ENCODE measurements at regions not wholly inside any gene's neighbourhood (a gene's known extent, or its start where the extent isn't known, plus 50 kb on each side); places are given as distances from the start of the nearest gene placed in this dataset.

- H3K36me3 Mint-ChIP-seq (ENCODE audit: insufficient read depth in 2 of 2): no peaks in the 10 kb centered on the region
- no peak overlapping the region for H3K4me3 Mint-ChIP-seq
- no peaks in the 10 kb centered on the region for H3K27me3 Mint-ChIP-seq (ENCODE audit: low read depth)
- peaks cover 0 to under 1% of the 10 kb centered on the region in 2 donors for H3K9me3 Mint-ChIP-seq
- ATAC-seq (replicated peaks in 1 of 2) (no peak), DNase-seq (no peak)
- H3K4me1 Mint-ChIP-seq (ENCODE audit: low read depth): no peaks in the 10 kb centered on the region
- no peak overlapping the region for H3K27ac Mint-ChIP-seq
Observed at GRCh38 chr2:188199716-188200128, 92.0 kb upstream of the GULP1 start.

GRCh38 chr2:188201639-188202038 is 90.0 kb upstream of the GULP1 start:
- H3K36me3 Mint-ChIP-seq (ENCODE audit: insufficient read depth in 2 of 2): no peaks in the 10 kb centered on the region
- peaks cover 0 to 2% of the 10 kb centered on the region in 2 donors for H3K9me3 Mint-ChIP-seq
- no peak overlapping the region for H3K4me3 Mint-ChIP-seq
- no peak for ATAC-seq (replicated peaks in 1 of 2)
- DNase-seq: no peak
- no peaks in the 10 kb centered on the region for H3K4me1 Mint-ChIP-seq (ENCODE audit: low read depth)
- H3K27me3 Mint-ChIP-seq (ENCODE audit: low read depth): no peaks in the 10 kb centered on the region
- H3K27ac Mint-ChIP-seq: no peak overlapping the region

- Mint-ChIP-seq H3K27ac (no peak overlapping the region), H3K36me3 (ENCODE audit: insufficient read depth in 2 of 2) (no peaks in the 10 kb centered on the region), H3K4me1 (ENCODE audit: low read depth) (no peaks in the 10 kb centered on the region), H3K4me3 (no peak overlapping the region), H3K9me3 (peaks cover 0 to 2% of the 10 kb centered on the region in 2 donors), H3K27me3 (ENCODE audit: low read depth) (no peaks in the 10 kb centered on the region)
- DNase-seq (no peak), ATAC-seq (replicated peaks in 1 of 2) (no peak)
Observed at GRCh38 chr2:188202777-188203176, 88.9 kb upstream of the GULP1 start.

- DNase-seq (no peak), ATAC-seq (replicated peaks in 1 of 2) (no peak)
- Mint-ChIP-seq H3K36me3 (ENCODE audit: insufficient read depth in 2 of 2) (no peaks in the 10 kb centered on the region), H3K9me3 (peaks cover 0 to 2% of the 10 kb centered on the region in 2 donors), H3K4me3 (no peak overlapping the region), H3K27me3 (ENCODE audit: low read depth) (no peaks in the 10 kb centered on the region), H3K4me1 (ENCODE audit: low read depth) (no peaks in the 10 kb centered on the region), H3K27ac (no peak overlapping the region)
Observed at GRCh38 chr2:188203776-188204175, 87.9 kb upstream of the GULP1 start.

GRCh38 chr2:188204824-188205223 is 86.8 kb upstream of the GULP1 start:
- peaks cover 4 to 5% of the 10 kb centered on the region in 2 donors for H3K9me3 Mint-ChIP-seq
- no peaks in the 10 kb centered on the region for H3K4me1 Mint-ChIP-seq (ENCODE audit: low read depth)
- no peak for DNase-seq
- no peak overlapping the region for H3K4me3 Mint-ChIP-seq
- H3K27ac Mint-ChIP-seq: no peak overlapping the region
- no peak for ATAC-seq (replicated peaks in 1 of 2)
- H3K27me3 Mint-ChIP-seq (ENCODE audit: low read depth): no peaks in the 10 kb centered on the region
- H3K36me3 Mint-ChIP-seq (ENCODE audit: insufficient read depth in 2 of 2): no peaks in the 10 kb centered on the region

- Mint-ChIP-seq H3K9me3 (peaks cover 4 to 5% of the 10 kb centered on the region in 2 donors), H3K4me3 (no peak overlapping the region), H3K27me3 (ENCODE audit: low read depth) (no peaks in the 10 kb centered on the region)
Observed at GRCh38 chr2:188207554-188207953, 84.1 kb upstream of the GULP1 start.

GRCh38 chr2:188209218-188209617 is 82.5 kb upstream of the GULP1 start:
- DNase-seq (no peak), ATAC-seq (replicated peaks in 1 of 2) (no peak)
- H3K27me3 Mint-ChIP-seq (ENCODE audit: low read depth): no peaks in the 10 kb centered on the region
- H3K4me1 Mint-ChIP-seq (ENCODE audit: low read depth): no peaks in the 10 kb centered on the region
- peaks cover 4 to 5% of the 10 kb centered on the region in 2 donors for H3K9me3 Mint-ChIP-seq
- no peak overlapping the region for H3K4me3 Mint-ChIP-seq
- H3K36me3 Mint-ChIP-seq (ENCODE audit: insufficient read depth in 2 of 2): no peaks in the 10 kb centered on the region
- no peak overlapping the region for H3K27ac Mint-ChIP-seq

More at GRCh38 chr2:188207554-188207953, 84.1 kb upstream of the GULP1 start:
- DNase-seq (no peak), ATAC-seq (replicated peaks in 1 of 2) (no peak)
- no peak overlapping the region for H3K27ac Mint-ChIP-seq
- no peaks in the 10 kb centered on the region for H3K4me1 Mint-ChIP-seq (ENCODE audit: low read depth)
- no peaks in the 10 kb centered on the region for H3K36me3 Mint-ChIP-seq (ENCODE audit: insufficient read depth in 2 of 2)

- H3K27ac Mint-ChIP-seq: no peak overlapping the region
- no peak overlapping the region for H3K4me3 Mint-ChIP-seq
- peaks cover 0 to 3% of the 10 kb centered on the region in 2 donors for H3K9me3 Mint-ChIP-seq
- DNase-seq: no peak
- no peak for ATAC-seq (replicated peaks in 1 of 2)
- H3K4me1 Mint-ChIP-seq (ENCODE audit: low read depth): no peaks in the 10 kb centered on the region
- H3K36me3 Mint-ChIP-seq (ENCODE audit: insufficient read depth in 2 of 2): no peaks in the 10 kb centered on the region
- no peaks in the 10 kb centered on the region for H3K27me3 Mint-ChIP-seq (ENCODE audit: low read depth)
Observed at GRCh38 chr2:188217264-188217663, 74.4 kb upstream of the GULP1 start.

GRCh38 chr2:188219541-188219940 is 72.1 kb upstream of the GULP1 start:
- Mint-ChIP-seq H3K27me3 (ENCODE audit: low read depth) (no peaks in the 10 kb centered on the region), H3K4me1 (ENCODE audit: low read depth) (no peaks in the 10 kb centered on the region), H3K4me3 (no peak overlapping the region), H3K9me3 (peaks cover 0 to 2% of the 10 kb centered on the region in 2 donors), H3K36me3 (ENCODE audit: insufficient read depth in 2 of 2) (no peaks in the 10 kb centered on the region), H3K27ac (no peak overlapping the region)
- no peak for ATAC-seq (replicated peaks in 1 of 2)
- no peak for DNase-seq

- Mint-ChIP-seq H3K4me1 (ENCODE audit: low read depth) (no peaks in the 10 kb centered on the region), H3K4me3 (no peak overlapping the region), H3K27ac (no peak overlapping the region), H3K9me3 (peaks cover 0 to 2% of the 10 kb centered on the region in 2 donors), H3K27me3 (ENCODE audit: low read depth) (no peaks in the 10 kb centered on the region), H3K36me3 (ENCODE audit: insufficient read depth in 2 of 2) (no peaks in the 10 kb centered on the region)
- ATAC-seq (replicated peaks in 1 of 2) (no peak), DNase-seq (no peak)
Observed at GRCh38 chr2:188220535-188220934, 71.1 kb upstream of the GULP1 start.

- ATAC-seq (replicated peaks in 1 of 2) (no peak), DNase-seq (no peak)
- Mint-ChIP-seq H3K36me3 (ENCODE audit: insufficient read depth in 2 of 2) (no peaks in the 10 kb centered on the region), H3K4me1 (ENCODE audit: low read depth) (no peaks in the 10 kb centered on the region), H3K27ac (no peak overlapping the region), H3K27me3 (ENCODE audit: low read depth) (no peaks in the 10 kb centered on the region), H3K9me3 (peaks cover 0 to 6% of the 10 kb centered on the region in 2 donors), H3K4me3 (no peak overlapping the region)
Observed at GRCh38 chr2:188227713-188228112, 64.0 kb upstream of the GULP1 start.

- Mint-ChIP-seq H3K4me1 (ENCODE audit: low read depth) (peaks cover 7% of the 10 kb centered on the region), H3K9me3 (peaks cover 0 to 4% of the 10 kb centered on the region in 2 donors), H3K27ac (no peak overlapping the region), H3K4me3 (no peak overlapping the region), H3K36me3 (ENCODE audit: insufficient read depth in 2 of 2) (peaks cover 1 to 3% of the 10 kb centered on the region in 2 donors), H3K27me3 (ENCODE audit: low read depth) (no peaks in the 10 kb centered on the region)
- ATAC-seq (replicated peaks in 1 of 2) (peak; percentile 97), DNase-seq (peak; percentile 42 to 54)
Observed at GRCh38 chr2:188235364-188235763, 56.3 kb upstream of the GULP1 start.

GRCh38 chr2:188238386-188238785 is 53.3 kb upstream of the GULP1 start:
- no peak for ATAC-seq (replicated peaks in 1 of 2)
- H3K9me3 Mint-ChIP-seq: no peaks in the 10 kb centered on the region
- DNase-seq: no peak
- no peaks in the 10 kb centered on the region for H3K27me3 Mint-ChIP-seq (ENCODE audit: low read depth)
- H3K4me3 Mint-ChIP-seq: no peak overlapping the region
- H3K27ac Mint-ChIP-seq: no peak overlapping the region
- H3K4me1 Mint-ChIP-seq (ENCODE audit: low read depth): peaks cover 7% of the 10 kb centered on the region
- H3K36me3 Mint-ChIP-seq (ENCODE audit: insufficient read depth in 2 of 2): peaks cover 1 to 3% of the 10 kb centered on the region in 2 donors
